Kidney epithelial cell (primary cell): ENCODE measurements at regions not wholly inside any gene's neighbourhood (a gene's known extent, or its start where the extent isn't known, plus 50 kb on each side); places are given as distances from the start of the nearest gene placed in this dataset.
A peak's percentile ranks its signal among the peaks of the same experiment; 100 is the strongest.

Experiments used
- DNase-seq: peaks from one replicate; pipeline ENCODE4 v3.0.0-alpha.2; 2010; ENCODE audit warnings: low read depth
- H3K27me3 ChIP-seq: 2 replicates; pipeline ENCODE4 v1.6.0; 2011; ENCODE audit warnings: low read length; ENCODE audit not compliant: control insufficient read depth, insufficient read depth
- H3K36me3 ChIP-seq: 2 replicates; pipeline ENCODE4 v1.5.1; 2011; ENCODE audit warnings: low read length; ENCODE audit not compliant: control insufficient read depth, insufficient read depth
- H3K4me3 ChIP-seq: 2 replicates; pipeline ENCODE4 v1.5.1; 2011; ENCODE audit warnings: low read depth, mild to moderate bottlenecking, control low read depth, low read length
- TF ChIP-seq, protein P1 (sequence below): IDR thresholded peaks from 2 replicates; pipeline ENCODE4 v1.5.1; 2011; ENCODE audit warnings: mild to moderate bottlenecking, moderate library complexity, low read length, control low read depth, inconsistent platforms; ENCODE audit not compliant: insufficient read depth, poor library complexity, severe bottlenecking

DNA sequence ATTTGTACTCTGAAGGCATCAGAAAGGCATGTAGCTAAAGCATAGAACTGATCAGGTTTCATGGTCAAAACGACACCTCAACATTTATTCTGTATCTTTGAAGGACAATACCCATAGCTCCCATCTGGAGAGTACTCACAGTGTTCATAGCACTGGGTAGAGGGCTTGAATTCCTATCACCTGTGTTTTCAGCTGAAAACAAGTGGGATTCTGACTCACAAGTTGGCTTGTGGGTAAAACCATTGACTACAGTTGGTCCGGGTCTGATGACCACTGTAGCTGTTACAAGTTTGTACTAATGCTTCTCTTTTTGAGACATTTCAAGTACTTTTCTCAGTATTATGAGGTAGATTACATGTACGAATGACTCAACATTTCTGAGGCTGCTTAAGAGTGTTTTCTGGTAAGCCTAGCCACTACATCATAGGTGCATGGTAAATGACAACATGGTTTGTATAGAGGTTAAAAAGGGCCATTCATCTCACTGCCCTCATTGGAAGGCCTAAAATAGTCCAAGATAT is 68.6 kb upstream of the PELI1 start:
- no peaks in the 10 kb centered on the region for H3K27me3 ChIP-seq
- peak; percentile 71 for DNase-seq
- H3K4me3 ChIP-seq = no peak overlapping the region
- no peaks in the 10 kb centered on the region for H3K36me3 ChIP-seq
- TF ChIP-seq, protein P1, sequence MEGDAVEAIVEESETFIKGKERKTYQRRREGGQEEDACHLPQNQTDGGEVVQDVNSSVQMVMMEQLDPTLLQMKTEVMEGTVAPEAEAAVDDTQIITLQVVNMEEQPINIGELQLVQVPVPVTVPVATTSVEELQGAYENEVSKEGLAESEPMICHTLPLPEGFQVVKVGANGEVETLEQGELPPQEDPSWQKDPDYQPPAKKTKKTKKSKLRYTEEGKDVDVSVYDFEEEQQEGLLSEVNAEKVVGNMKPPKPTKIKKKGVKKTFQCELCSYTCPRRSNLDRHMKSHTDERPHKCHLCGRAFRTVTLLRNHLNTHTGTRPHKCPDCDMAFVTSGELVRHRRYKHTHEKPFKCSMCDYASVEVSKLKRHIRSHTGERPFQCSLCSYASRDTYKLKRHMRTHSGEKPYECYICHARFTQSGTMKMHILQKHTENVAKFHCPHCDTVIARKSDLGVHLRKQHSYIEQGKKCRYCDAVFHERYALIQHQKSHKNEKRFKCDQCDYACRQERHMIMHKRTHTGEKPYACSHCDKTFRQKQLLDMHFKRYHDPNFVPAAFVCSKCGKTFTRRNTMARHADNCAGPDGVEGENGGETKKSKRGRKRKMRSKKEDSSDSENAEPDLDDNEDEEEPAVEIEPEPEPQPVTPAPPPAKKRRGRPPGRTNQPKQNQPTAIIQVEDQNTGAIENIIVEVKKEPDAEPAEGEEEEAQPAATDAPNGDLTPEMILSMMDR = no peak

DNA sequence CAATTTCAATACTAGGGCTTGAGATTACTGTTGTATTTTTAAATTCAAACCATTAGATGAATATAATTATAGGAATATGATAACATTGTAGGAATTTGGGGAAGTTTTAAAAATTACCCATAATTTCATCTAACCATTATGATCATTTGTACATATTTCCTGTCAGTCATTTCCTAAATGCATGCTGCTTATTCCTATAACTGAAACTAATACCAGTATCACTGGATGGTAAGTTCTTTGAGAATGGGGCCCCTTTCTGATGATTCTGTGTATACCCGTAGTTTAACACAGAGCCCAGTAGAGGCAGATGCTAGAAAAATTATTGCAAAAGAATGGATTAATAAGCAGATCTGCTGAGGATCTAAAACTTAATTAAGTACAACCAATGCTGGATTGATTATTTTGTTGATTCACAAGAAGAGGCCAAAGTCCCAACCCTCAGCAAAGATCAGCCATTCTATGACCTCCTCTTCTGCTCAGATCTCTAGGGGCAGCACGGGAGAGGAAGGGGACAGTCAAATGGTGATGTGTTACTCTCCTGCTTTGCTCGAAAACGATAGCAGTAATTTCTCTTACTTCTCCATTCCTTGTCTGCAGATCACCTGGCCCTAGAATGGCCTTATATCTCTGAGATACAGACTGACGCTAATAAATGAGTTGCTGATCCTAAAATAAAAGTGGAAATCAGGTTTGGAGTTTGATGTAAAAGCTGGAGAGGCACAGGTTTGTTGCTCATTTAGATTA is 69.5 kb upstream of the PELI1 start:
- Histone ChIP-seq H3K4me3 (no peak overlapping the region), H3K27me3 (no peaks in the 10 kb centered on the region)
- DNase-seq = no peak

DNA sequence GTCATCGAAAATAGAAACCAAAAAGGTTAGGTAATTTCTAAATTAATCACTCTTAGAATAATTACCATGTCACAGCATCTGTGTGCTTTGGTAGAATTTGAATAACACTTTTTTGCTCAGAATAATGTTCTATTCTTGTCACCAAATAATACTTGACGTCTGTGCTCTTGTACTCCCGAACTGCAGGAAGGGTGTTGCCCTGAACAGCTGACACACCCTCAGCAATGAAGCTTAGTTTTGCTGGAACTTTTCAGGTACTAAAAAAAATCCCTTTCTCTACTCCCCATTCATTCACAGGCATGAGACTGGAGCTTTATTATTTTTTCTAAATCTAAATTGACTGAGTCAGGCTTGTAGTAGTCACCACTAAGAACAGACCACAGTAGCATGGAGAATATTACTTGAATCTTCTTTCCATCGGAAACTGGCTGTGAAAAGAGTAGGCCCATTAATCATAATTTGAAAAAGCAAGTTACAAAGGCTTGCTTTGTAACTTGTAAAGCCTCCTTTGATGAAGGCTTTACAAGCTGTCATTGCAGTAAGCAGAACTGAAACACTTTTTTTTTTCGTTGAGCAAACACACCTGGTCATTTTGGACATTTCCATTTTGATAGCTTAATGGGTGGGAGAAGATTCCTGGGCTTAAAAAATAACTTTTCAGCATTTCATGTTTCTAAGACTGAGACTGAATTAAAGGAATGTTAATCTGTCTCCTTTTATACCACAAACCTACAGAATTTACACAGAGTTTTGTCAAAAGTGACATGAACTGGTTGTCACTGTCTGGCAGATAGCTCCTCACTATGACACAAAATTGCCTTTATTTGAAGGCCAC is 70.3 kb upstream of the PELI1 start:
- no peak overlapping the region for H3K4me3 ChIP-seq
- DNase-seq = no peak
- TF ChIP-seq, protein P1 = no peak
- no peaks in the 10 kb centered on the region for H3K27me3 ChIP-seq
- H3K36me3 ChIP-seq = no peaks in the 10 kb centered on the region

More for the DNA sequence above, 69.5 kb upstream of the PELI1 start:
- TF ChIP-seq, protein P1 = no peak
- no peaks in the 10 kb centered on the region for H3K36me3 ChIP-seq

DNA sequence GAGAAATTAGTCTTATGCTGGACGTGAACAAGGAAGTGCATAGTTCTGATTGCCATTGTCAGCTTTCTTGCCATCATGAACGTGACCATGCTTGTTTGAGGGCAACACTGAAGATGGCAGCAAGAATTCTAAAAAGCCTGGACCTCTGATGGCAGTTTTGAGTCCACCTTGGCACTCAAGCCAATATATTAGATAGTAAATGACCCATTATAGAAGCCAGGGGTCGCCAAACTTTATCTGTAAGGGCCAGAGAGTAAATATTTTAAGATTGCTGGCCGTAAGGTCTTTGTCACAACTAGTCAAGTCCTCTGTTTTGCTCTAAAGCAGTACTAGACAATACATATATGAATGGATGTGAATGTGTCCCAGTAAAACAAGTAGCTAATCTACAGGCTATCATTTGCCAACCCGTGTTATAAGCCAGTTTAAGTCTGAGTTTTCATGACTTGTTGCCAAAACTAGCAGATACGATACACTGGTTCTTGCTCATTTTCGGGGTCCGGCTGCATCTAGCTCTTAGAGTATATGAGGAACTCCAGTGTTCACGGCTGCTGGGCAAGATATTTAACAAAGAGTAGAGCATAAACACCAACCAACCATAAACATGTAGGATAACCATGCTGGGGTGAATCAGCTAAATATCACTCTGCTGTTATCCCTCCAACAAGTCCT is 73.1 kb upstream of the PELI1 start:
- no peaks in the 10 kb centered on the region for H3K27me3 ChIP-seq
- DNase-seq = no peak
- no peak overlapping the region for H3K4me3 ChIP-seq
- H3K36me3 ChIP-seq = no peaks in the 10 kb centered on the region
- TF ChIP-seq, protein P1 = no peak

DNA sequence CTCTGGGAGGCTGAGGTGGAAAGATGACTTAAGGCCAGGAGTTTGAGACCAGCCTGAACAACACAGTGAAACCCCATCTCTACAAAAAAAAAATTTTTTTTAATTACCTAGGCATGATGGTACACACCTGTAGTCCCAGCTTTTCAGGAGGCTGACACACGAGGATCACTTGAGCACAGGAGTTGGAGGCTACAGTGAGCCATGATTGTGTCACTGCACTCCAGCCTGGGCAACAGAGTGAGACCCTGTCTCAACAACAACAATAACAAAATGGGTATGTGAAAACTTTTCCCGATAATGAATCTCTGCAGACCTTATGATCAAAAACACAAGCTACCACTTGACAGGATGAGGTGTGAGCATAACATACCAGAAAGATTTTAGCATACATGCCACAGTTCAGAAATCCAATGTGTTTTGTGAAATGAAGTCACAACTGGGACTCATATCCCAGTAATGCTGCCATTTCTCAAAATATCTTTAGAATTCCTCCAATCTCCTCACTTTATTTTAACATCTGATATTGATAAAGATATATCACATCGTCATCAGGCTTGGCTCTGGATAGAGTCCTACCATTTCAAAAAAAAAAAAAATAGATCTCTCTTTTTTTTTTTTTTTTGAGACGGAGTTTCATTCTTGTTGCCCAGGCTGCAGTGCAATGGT is 74.0 kb upstream of the PELI1 start:
- no peaks in the 10 kb centered on the region for H3K36me3 ChIP-seq
- H3K4me3 ChIP-seq = no peak overlapping the region
- no peaks in the 10 kb centered on the region for H3K27me3 ChIP-seq
- DNase-seq = no peak
- TF ChIP-seq, protein P1 = no peak
